ENCODE measurements at regions not wholly inside any gene's neighbourhood (a gene's known extent, or its start where the extent isn't known, plus 50 kb on each side); places are given as distances from the start of the nearest gene placed in this dataset.

- TF ChIP-seq HMG20A (CRISPR knock-in tag; conservative IDR thresholded peaks at IDR 0.05), result no peak
These were observed 481.1 kb downstream of the PCNX1 start (continued) for GRCh38 chr14:71388336-71388735.

DNA sequence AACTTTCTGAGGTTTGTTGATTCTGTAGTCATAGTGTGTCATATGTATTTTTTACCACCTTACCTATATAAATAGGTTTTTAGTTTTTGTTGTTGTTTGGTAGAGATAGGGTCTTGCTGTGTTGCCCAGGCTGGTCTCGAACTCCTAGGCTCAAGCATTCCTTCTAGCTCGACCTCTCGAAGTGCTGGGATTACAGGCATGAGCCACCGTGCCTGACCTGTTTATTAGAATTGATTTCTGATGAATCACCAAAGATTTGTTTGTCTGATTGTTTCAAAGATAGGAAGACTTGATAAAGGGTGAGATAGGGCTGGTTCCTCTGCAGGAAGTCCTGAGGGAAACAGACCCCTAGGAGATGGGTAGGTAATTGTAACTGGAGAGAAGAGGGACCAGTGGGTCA, 481.6 kb downstream of the PCNX1 start:
- no peak for ATAC-seq
- POLR2A ChIA-PET, result no interaction called here

More for the DNA sequence above, 481.6 kb downstream of the PCNX1 start:
- no peak overlapping the region for H3K4me2 ChIP-seq (ENCODE audit: insufficient read depth, low read length)
- FAIRE-seq, result no peak
- intact Hi-C loops (cut with micrococcal nuclease), result no loop called here
- no peak overlapping the region for H3K27ac ChIP-seq (ENCODE audit: extremely low read depth, low read depth, low read length)
- no peaks in the 10 kb centered on the region for H3K36me3 ChIP-seq (ENCODE audit: control insufficient read depth, insufficient read depth, low read length)
- no peaks in the 10 kb centered on the region for H4K20me1 ChIP-seq (replicated peaks; ENCODE audit: control insufficient read depth, insufficient read depth, low read length)
- H3K9me3 ChIP-seq (replicated peaks; ENCODE audit: control insufficient read depth, insufficient read depth, low read depth, low read length), result no peaks in the 10 kb centered on the region
- H3K9me1 ChIP-seq (ENCODE audit: control insufficient read depth, insufficient read depth, low read length), result no peaks in the 10 kb centered on the region
- BruUV-seq (replicated peaks), result no TSS peak
- in situ Hi-C loops (cut with MboI), result no loop called here
- TF ChIP-seq E2F4 (CRISPR knock-in tag; IDR thresholded peaks at IDR 0.05; ENCODE audit: low read depth), result no peak
- no peak for TF ChIP-seq BCL6 (CRISPR knock-in tag; IDR thresholded peaks at IDR 0.05)
- no peak for TF ChIP-seq GTF2F1 (IDR thresholded peaks at IDR 0.05; ENCODE audit: low read depth, low read length)
- no peak for TF ChIP-seq MBD1 (CRISPR knock-in tag; IDR thresholded peaks at IDR 0.05)
- no peak for TF ChIP-seq PHB2 (IDR thresholded peaks at IDR 0.05; ENCODE audit: low read depth)
- no peak for TF ChIP-seq ZNF584 (CRISPR knock-in tag; IDR thresholded peaks at IDR 0.05; ENCODE audit: low read depth)
- no peak for TF ChIP-seq KDM4B (IDR thresholded peaks at IDR 0.05; ENCODE audit: borderline replicate concordance in 2 of 2, low read depth in 1 of 2)
- TF ChIP-seq CBFA2T3 (IDR thresholded peaks at IDR 0.05), result no peak
- TF ChIP-seq ZNF589 (CRISPR knock-in tag; IDR thresholded peaks at IDR 0.05; ENCODE audit: low read depth), result no peak
- no peak for TF ChIP-seq NCOA6 (IDR thresholded peaks at IDR 0.05)
- TF ChIP-seq, protein P1, sequence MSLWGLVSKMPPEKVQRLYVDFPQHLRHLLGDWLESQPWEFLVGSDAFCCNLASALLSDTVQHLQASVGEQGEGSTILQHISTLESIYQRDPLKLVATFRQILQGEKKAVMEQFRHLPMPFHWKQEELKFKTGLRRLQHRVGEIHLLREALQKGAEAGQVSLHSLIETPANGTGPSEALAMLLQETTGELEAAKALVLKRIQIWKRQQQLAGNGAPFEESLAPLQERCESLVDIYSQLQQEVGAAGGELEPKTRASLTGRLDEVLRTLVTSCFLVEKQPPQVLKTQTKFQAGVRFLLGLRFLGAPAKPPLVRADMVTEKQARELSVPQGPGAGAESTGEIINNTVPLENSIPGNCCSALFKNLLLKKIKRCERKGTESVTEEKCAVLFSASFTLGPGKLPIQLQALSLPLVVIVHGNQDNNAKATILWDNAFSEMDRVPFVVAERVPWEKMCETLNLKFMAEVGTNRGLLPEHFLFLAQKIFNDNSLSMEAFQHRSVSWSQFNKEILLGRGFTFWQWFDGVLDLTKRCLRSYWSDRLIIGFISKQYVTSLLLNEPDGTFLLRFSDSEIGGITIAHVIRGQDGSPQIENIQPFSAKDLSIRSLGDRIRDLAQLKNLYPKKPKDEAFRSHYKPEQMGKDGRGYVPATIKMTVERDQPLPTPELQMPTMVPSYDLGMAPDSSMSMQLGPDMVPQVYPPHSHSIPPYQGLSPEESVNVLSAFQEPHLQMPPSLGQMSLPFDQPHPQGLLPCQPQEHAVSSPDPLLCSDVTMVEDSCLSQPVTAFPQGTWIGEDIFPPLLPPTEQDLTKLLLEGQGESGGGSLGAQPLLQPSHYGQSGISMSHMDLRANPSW (CRISPR knock-in tag; IDR thresholded peaks at IDR 0.05), result no peak
- TF ChIP-seq BACH1 (tag; IDR thresholded peaks at IDR 0.05), result no peak
- no peak for TF ChIP-seq ZNF274 (IDR thresholded peaks at IDR 0.05; ENCODE audit: borderline replicate concordance, low read depth, low read length)
- no peaks in the 10 kb centered on the region for H3K27me3 ChIP-seq (ENCODE audit: control insufficient read depth in 2 of 2, insufficient read depth in 2 of 2, low read length in 2 of 2)
- no peak overlapping the region for H3K9ac ChIP-seq (ENCODE audit: insufficient read depth in 1 of 2, low read depth in 2 of 2, low read length in 2 of 2)
- H3K4me1 ChIP-seq (replicated peaks in 1 of 2; ENCODE audit: control insufficient read depth in 2 of 2, insufficient read depth in 2 of 2, low read length in 2 of 2), result peaks cover 2 to 10% of the 10 kb centered on the region in 2 experiments; a peak in 3 of 5 replicates
- 68% methylated on average over 3 of the region's 4 CpGs for WGBS (ENCODE audit: insufficient coverage, low coverage, missing lambda C conversion rate)
- DNase-seq (ENCODE audit: extremely low read depth in 1 of 4, low spot score in 3 of 4), result no peak
- no peak overlapping the region for H2AFZ ChIP-seq (ENCODE audit: low read depth, low read length)
- no peak overlapping the region for H3K4me3 ChIP-seq
- CTCF ChIA-PET (ENCODE audit: low intra/inter-chr PET ratio), result no interaction called here
- H3K79me2 ChIP-seq (ENCODE audit: control insufficient read depth, insufficient read depth, low read length), result no peaks in the 10 kb centered on the region

Measured in K562 (cell line).